ENCODE measurements at regions not wholly inside any gene's neighbourhood (a gene's known extent, or its start where the extent isn't known, plus 50 kb on each side); places are given as distances from the start of the nearest gene placed in this dataset.

DNA sequence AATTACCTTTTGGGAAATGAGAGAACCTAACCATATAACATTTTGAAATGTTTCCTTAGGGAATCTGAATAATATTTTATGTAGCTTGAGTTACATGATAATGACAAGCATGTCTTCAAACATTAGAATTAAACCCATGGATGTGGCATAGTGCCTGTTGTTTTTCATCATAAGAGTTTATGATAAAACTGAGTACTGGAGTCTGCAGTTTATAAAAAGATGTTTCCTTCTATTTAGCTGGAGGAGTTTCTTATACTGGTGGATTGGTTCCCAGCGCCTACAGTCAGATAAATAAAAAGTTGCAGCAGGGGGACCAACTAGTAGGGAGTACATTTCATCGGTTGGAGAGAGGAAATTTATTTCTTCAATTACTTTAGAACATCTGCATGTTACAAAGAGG is 70.1 kb upstream of the PCDH18 start:
- TF ChIP-seq ZNF274 (IDR thresholded peaks at IDR 0.05; ENCODE audit: insufficient read depth, insufficient read length) (no peak), RFX5 (IDR thresholded peaks at IDR 0.05; ENCODE audit: low read depth, low read length) (no peak), EZH2 (IDR thresholded peaks at IDR 0.05; ENCODE audit: borderline replicate concordance, control insufficient read depth, low read depth, low read length) (no peak), TAF1 (IDR thresholded peaks at IDR 0.05; ENCODE audit: borderline replicate concordance, low read depth, low read length) (no peak), CBX3 (IDR thresholded peaks at IDR 0.05; ENCODE audit: borderline replicate concordance, low read depth) (no peak)
- TF ChIP-seq, protein P1, sequence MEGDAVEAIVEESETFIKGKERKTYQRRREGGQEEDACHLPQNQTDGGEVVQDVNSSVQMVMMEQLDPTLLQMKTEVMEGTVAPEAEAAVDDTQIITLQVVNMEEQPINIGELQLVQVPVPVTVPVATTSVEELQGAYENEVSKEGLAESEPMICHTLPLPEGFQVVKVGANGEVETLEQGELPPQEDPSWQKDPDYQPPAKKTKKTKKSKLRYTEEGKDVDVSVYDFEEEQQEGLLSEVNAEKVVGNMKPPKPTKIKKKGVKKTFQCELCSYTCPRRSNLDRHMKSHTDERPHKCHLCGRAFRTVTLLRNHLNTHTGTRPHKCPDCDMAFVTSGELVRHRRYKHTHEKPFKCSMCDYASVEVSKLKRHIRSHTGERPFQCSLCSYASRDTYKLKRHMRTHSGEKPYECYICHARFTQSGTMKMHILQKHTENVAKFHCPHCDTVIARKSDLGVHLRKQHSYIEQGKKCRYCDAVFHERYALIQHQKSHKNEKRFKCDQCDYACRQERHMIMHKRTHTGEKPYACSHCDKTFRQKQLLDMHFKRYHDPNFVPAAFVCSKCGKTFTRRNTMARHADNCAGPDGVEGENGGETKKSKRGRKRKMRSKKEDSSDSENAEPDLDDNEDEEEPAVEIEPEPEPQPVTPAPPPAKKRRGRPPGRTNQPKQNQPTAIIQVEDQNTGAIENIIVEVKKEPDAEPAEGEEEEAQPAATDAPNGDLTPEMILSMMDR (IDR thresholded peaks at IDR 0.05 in 2 of 3, conservative IDR thresholded peaks at IDR 0.05 in 1 of 3; ENCODE audit: control insufficient read depth in 2 of 3, extremely low read depth in 1 of 3, insufficient read depth in 1 of 3, low read depth in 3 of 3, low read length in 3 of 3) = no peak

All from GM12878 (cell line).